Right renal pelvis (tissue), 4 donors: ENCODE measurements at regions not wholly inside any gene's neighbourhood (a gene's known extent, or its start where the extent isn't known, plus 50 kb on each side); places are given as distances from the start of the nearest gene placed in this dataset.

ENCODE experiments used
- DNase-seq, 4 donors: peaks; one replicate each; pipeline ENCODE4 v3.0.0-alpha.2; 2013; ENCODE audit warnings: low read depth in 4 of 4, low spot score in 3 of 4, missing footprints in 1 of 4

DNA sequence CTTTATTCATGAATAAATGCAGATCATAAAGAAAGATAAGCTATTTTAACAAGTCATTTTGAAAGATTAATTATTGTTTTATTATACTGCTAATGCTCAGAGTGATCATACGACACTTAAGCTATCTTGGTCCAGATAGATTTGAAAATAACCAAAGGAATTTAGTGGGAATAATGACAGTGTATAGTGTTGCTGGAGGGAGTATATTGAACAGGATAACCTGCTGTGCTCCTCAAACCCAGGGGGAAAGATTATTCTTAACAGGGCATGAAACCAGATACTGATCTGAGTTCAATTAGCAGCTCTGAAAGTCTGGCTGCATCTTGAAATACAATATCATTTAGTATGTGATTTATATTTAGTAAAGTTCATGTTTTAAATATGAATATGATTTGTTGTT, 216.3 kb upstream of the ITGA4 start:
- no peak for DNase-seq

GRCh38 chr2:181241366-181241765, 215.8 kb upstream of the ITGA4 start:
- no peak for DNase-seq

- no peak for DNase-seq
Measured at GRCh38 chr2:181241797-181242196, 215.4 kb upstream of the ITGA4 start.

- no peak for DNase-seq
Measured at GRCh38 chr2:181242262-181242661, 214.9 kb upstream of the ITGA4 start.

- DNase-seq = no peak
Measured at GRCh38 chr2:181243319-181243718, 213.9 kb upstream of the ITGA4 start.

- DNase-seq = no peak
Measured at GRCh38 chr2:181250691-181251090, 206.5 kb upstream of the ITGA4 start.

DNA sequence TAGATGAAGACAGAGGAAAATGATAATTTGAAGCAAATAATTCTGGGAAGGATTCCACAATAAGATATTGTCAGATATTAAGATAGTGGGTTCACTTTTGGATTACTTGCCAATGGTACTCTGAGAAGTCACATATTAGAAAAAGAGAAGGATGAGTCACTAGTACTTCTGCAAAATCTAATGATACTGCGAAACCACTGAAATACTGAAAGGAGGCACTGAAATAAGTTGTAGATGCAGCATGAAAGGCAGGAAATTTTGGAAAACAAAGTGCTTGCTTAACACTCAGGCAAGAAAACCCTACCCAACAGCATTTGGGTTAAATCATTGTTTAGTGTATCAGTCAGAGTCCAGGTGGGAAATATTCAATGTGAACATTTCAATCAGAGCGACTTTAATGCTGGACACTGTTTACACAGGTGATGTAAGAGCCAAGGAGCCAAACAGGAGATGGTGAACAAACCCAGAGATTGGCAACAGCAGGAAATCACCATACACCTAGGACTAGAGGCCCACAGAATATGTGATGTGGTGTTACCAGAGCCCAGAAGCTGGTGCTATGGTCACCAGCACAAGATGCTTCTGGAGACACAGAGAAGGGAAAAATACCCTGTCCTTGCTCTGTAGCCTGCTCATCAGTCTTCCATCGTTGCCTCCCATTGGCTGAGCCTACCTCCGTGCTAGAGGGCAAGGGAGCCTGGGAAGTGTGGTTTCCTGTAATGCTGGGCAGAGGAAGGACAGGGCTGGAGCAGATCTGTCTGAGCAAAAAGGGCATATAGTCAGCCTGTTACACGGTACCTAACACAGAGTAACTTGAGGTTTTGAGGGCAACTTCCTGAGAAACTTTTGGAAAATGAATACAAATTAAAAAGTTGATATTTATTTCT, 204.7 kb upstream of the ITGA4 start:
- no peak for DNase-seq

GRCh38 chr2:181253438-181253837, 203.7 kb upstream of the ITGA4 start:
- DNase-seq = no peak

GRCh38 chr2:181255651-181256050, 201.5 kb upstream of the ITGA4 start:
- DNase-seq = no peak

GRCh38 chr2:181258720-181259119, 198.5 kb upstream of the ITGA4 start:
- DNase-seq = no peak

DNA sequence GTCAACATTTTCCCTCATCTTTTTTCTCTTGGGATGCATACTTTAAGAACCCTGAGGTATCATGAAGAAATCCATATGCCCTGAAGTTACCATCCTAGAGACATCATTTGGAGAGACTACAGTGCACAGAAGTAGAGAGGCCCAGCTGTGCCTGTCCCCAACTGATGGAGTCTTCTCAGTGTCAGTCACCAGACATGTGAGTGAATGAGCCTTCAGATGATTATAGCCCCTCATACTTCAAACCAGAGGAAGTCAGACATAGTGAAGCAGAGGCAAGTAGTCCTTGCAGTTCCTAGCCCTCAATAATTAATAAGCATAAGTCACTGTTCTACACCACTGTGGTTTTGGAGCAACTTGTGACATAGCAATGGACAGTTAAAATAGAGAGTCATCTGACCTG, 194.4 kb upstream of the ITGA4 start:
- no peak for DNase-seq

DNA sequence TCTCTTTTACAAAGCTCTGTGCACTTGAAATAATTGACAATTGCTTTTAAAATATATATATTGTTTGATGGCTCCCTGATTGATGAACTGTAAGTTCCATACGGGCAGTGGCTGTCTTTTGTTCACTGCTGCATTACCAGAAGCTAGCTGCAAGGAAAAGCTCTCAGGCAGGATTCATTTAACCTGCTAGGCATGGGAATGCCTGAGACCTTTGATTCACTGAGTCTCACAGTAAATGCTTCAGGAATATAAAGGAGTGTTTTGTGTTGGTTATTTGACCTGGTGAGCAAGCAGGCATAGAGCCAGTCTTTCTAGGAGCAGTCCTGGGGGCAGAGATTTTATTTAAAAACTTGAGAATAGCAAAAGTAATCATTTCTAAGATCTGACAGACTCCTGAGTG, 193.2 kb upstream of the ITGA4 start:
- no peak for DNase-seq

DNA sequence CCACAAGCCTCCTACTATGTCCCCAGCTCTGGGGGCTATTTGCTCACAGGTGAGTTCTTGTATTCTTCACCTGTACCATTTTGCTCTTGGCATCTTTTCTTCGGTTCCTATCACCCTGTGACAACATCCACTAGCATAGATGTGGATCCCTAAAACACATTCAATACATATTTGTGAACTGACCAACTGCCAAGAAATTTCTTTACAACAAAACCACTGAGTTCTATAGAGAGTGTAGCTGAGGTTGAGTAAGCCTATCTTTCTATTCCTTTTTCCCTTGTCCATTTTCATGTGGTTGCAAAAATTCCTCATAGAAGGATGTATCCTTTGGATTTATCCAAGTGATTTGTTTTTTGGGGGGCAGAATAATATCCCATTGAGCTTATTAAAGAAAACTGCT, 192.7 kb upstream of the ITGA4 start:
- no peak for DNase-seq

- no peak for DNase-seq
Measured at GRCh38 chr2:181266614-181267013, 190.6 kb upstream of the ITGA4 start.

DNA sequence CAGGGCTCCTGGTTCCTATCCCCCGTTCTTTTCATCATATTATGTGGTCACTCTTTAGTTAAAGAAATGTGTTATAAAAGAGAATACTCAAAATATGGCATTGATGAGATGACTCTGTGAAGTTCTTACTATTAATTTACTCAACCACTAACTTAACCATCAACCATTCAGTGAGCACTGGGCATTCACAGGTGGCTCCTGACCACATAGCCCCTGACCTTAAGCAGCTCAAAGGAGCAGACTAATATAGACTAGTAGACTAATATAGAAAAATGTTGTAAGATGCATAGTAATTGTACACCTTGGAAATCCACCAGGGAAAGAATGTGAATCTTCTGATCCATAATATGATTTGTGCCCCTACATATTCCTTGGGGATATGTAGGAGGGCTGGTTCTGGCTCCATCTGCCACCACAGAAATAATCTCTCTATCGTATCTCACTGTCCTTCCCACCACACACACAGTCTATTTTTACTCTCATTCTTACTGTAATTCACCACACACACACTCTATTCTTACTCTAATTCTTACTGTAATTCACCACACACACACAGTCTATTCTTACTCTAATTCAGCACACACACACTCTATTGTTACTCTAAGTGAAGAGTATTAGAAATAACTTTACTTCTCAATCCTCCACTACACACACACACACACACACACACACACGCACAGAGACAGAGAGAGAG, 188.9 kb upstream of the ITGA4 start:
- no peak for DNase-seq

DNA sequence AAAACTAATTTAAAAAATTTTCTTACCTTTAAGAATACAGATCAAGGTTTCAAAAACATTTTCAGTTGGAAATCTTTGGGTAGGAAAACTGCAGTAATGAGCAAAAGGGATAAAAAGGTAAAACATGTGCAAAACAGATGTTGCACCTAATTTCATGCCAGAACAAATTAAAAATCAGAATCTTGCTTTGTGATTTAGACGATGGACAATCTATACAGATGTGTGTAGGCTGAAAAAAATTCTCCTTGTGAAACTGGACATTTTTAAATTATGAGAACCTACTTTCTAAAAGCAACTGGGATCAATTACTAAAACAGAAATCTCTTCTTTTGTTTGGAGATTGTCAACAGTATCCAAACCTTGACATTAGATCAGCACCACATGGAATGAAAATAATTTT, 183.2 kb upstream of the ITGA4 start:
- DNase-seq = no peak

DNA sequence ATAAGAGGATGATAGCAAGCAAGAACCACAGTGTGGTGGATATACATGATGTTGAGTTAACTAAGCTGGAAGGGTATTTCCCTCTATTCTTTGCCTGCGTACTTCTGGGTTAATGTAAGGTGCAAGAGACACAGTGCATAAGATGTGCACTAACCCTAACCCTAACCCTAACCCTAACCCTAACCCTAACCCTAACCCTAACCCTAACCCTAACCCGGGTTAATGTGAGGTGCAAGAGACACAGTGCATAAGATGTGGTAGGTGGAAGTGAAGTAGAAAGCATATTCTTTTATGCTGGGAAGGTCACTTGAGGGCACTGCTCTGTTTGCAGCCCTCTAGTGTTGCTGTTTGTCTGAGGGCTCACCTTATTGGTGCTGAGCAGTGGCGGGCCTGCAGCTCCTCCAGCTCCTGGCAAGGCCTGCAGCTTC, 181.5 kb upstream of the ITGA4 start:
- DNase-seq = no peak

GRCh38 chr2:181281206-181281832, 175.9 kb upstream of the ITGA4 start:
- no peak for DNase-seq

GRCh38 chr2:181285116-181285515, 172.1 kb upstream of the ITGA4 start:
- DNase-seq = no peak

DNA sequence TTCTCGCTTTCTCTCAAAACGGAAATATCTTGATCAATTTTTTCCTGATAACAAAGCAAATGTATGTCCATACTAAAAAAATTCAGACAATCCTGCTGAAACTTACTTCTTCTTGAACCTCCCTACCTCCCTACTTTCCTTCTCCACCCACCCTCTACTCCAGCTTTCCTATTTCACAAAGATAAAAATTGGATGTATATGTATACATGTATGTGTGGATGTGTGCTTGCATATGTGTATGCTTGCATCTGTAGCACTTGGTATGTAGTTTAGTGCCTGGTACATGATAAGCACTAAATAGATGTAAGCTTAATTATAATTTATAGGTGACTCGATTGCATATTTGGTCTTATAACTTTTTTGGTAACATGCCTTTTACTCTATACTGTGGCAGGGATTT, 167.5 kb upstream of the ITGA4 start:
- DNase-seq = no peak

GRCh38 chr2:181290182-181290581, 167.0 kb upstream of the ITGA4 start:
- no peak for DNase-seq

DNA sequence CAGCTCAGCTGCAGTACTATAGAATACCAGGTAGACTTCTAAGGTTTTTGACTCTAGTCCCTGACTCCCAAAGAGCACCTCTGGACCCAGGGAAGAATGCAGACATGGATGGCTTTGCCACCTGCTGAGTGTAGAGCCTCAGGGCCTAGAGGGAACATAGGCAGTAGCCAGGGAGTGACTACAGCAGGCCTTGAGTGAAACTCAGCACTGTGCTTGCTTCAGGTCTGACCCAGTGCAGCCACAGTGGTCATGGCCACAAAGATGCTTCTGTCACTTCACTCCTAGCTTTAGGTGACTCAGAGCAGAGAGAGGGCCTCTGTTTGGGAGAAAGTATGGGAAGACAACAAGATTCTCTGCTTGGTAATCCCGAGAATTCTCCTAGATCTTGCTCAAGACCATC, 162.2 kb upstream of the ITGA4 start:
- DNase-seq = no peak
